H1 (cell line): ENCODE measurements at regions not wholly inside any gene's neighbourhood (a gene's known extent, or its start where the extent isn't known, plus 50 kb on each side); places are given as distances from the start of the nearest gene placed in this dataset.

ENCODE experiments used
- CTCF ChIA-PET: fragments of 300-600 bp; sonication (Branson Sonifier 250); formaldehyde crosslinking; loops from one replicate; lab custom pipeline; 2021; ENCODE audit not compliant: partially characterized antibody; lab: Charles Lee
- POLR2A ChIA-PET: fragments of 300-600 bp; sonication (Branson Sonifier 250); formaldehyde crosslinking; loops from one replicate; lab custom pipeline; 2021; ENCODE audit warnings: inconsistent platforms; ENCODE audit not compliant: partially characterized antibody; lab: Charles Lee
- DNase-seq, 2 experiments: peaks; one replicate each; pipeline versions ENCODE4 v3.0.0 to v3.0.0-alpha.2; 2010 to 2022; ENCODE audit warnings: low spot score in 2 of 2, low read depth in 1 of 2, mixed read lengths in 1 of 2
- FAIRE-seq: peaks from 2 replicates; lab custom pipeline; 2011; peaks lifted over from hg19 to GRCh38; lab: Jason Lieb, UNC
- H2AFZ ChIP-seq: 2 replicates; pipeline ENCODE4 v1.8.1; 2012; ENCODE audit warnings: low read length, inconsistent platforms
- H2AK5ac ChIP-seq: 2 replicates; pipeline ENCODE4 v1.6.1; 2013; ENCODE audit warnings: low read depth, low read length
- H2BK120ac ChIP-seq: replicated peaks from 2 replicates; pipeline ENCODE3; 2013; ENCODE audit warnings: low read depth, low read length, inconsistent platforms
- H2BK12ac ChIP-seq: 2 replicates; pipeline ENCODE4 v1.6.1; 2013; ENCODE audit warnings: low read depth, low read length
- H2BK15ac ChIP-seq: 2 replicates; pipeline ENCODE4 v1.6.1; 2013; ENCODE audit warnings: low read length
- H2BK20ac ChIP-seq: 2 replicates; pipeline ENCODE4 v1.6.1; 2013; ENCODE audit warnings: low read length
- H2BK5ac ChIP-seq: 2 replicates; pipeline ENCODE4 v1.6.1; 2013; ENCODE audit warnings: low read depth, low read length
- H3K14ac ChIP-seq: 2 replicates; pipeline ENCODE4 v1.6.1; 2013; ENCODE audit warnings: inconsistent platforms; ENCODE audit not compliant: insufficient read length
- H3K18ac ChIP-seq: 2 replicates; pipeline ENCODE4 v1.6.1; 2013; ENCODE audit warnings: low read length; ENCODE audit errors: extremely low read depth
- H3K23ac ChIP-seq: 2 replicates; pipeline ENCODE4 v1.6.1; 2013; ENCODE audit warnings: inconsistent platforms; ENCODE audit not compliant: insufficient read length
- H3K23me2 ChIP-seq: 2 replicates; pipeline ENCODE4 v1.6.1; 2013; ENCODE audit warnings: low read depth, low read length
- H3K27ac ChIP-seq: 2 replicates; pipeline ENCODE4 v1.6.1; 2011; ENCODE audit warnings: low read depth, low read length, inconsistent platforms
- H3K27me3 ChIP-seq, 4 experiments: replicated peaks in 1 of 4; 1 replicate in 1 of 4; 2 replicates in 3 of 4; pipeline versions ENCODE4 v1.6.1 to v1.8.1; 2011 to 2013; ENCODE audit warnings: low read length in 3 of 4, mild to moderate bottlenecking in 3 of 4, inconsistent platforms in 2 of 4, mixed read lengths in 2 of 4, moderate library complexity in 1 of 4; ENCODE audit not compliant: control insufficient read depth in 3 of 4, insufficient read depth in 3 of 4; ENCODE audit errors: extremely low read depth in 1 of 4
- H3K36me3 ChIP-seq, 4 experiments: 2 replicates each; pipeline versions ENCODE4 v1.6.1 to v1.8.1; 2011 to 2013; ENCODE audit warnings: mild to moderate bottlenecking in 4 of 4, low read length in 3 of 4, moderate library complexity in 2 of 4, control low read depth in 1 of 4, inconsistent platforms in 1 of 4; ENCODE audit not compliant: insufficient read depth in 4 of 4, control insufficient read depth in 2 of 4
- H3K4ac ChIP-seq: replicated peaks from 2 replicates; pipeline ENCODE3; 2013; ENCODE audit warnings: low read length, low read depth, mixed read lengths, inconsistent platforms; ENCODE audit not compliant: insufficient read length
- H3K4me1 ChIP-seq, 4 experiments: replicated peaks in 1 of 4; 1 replicate in 1 of 4; 2 replicates in 3 of 4; pipeline versions ENCODE4 v1.6.1 to v1.8.1; 2011 to 2013; ENCODE audit warnings: low read length in 3 of 4, inconsistent platforms in 2 of 4, mixed read lengths in 1 of 4; ENCODE audit not compliant: insufficient read depth in 4 of 4, control insufficient read depth in 3 of 4
- H3K4me2 ChIP-seq, 2 experiments: 2 replicates each; pipeline versions ENCODE4 v1.6.1 to v1.8.1; 2011 to 2013; ENCODE audit warnings: low read depth in 2 of 2, low read length in 2 of 2, control low read depth in 1 of 2, inconsistent platforms in 1 of 2, mild to moderate bottlenecking in 1 of 2; ENCODE audit not compliant: insufficient read depth in 1 of 2
- H3K4me3 ChIP-seq, 4 experiments: fragments of 200-600, 300-600 bp in 1 of 4; sonication (generic), shearing (Covaris generic), sonication (Bioruptor Twin) in 1 of 4; 2 replicates each; pipeline versions ENCODE4 v1.5.1 to v1.8.1; 2011 to 2016; ENCODE audit warnings: low read length in 4 of 4, low read depth in 3 of 4, control low read depth in 2 of 4, inconsistent platforms in 2 of 4, mild to moderate bottlenecking in 2 of 4, mixed read lengths in 1 of 4, moderate library complexity in 1 of 4; ENCODE audit not compliant: insufficient read depth in 2 of 4; ENCODE audit errors: extremely low read depth in 1 of 4
- H3K56ac ChIP-seq: replicated peaks from 2 replicates; pipeline ENCODE3; 2013; ENCODE audit warnings: low read depth, mild to moderate bottlenecking, mixed read lengths, low read length, inconsistent platforms; ENCODE audit not compliant: insufficient read length
- H3K79me1 ChIP-seq: 2 replicates; pipeline ENCODE4 v1.6.1; 2013; ENCODE audit warnings: low read depth, low read length, control low read depth
- H3K79me2 ChIP-seq, 2 experiments: 2 replicates each; pipeline versions ENCODE4 v1.6.1 to v1.8.1; 2012 to 2013; ENCODE audit warnings: low read length in 2 of 2, mild to moderate bottlenecking in 2 of 2, inconsistent platforms in 1 of 2; ENCODE audit not compliant: insufficient read depth in 2 of 2, control insufficient read depth in 1 of 2
- H3K9ac ChIP-seq, 4 experiments: replicated peaks in 1 of 4; 1 replicate in 1 of 4; 2 replicates in 3 of 4; pipeline versions ENCODE4 v1.6.1 to v1.8.1; 2011 to 2013; ENCODE audit warnings: low read depth in 3 of 4, low read length in 3 of 4, control low read depth in 2 of 4, mild to moderate bottlenecking in 2 of 4, moderate library complexity in 2 of 4, inconsistent platforms in 1 of 4; ENCODE audit errors: extremely low read depth in 1 of 4
- H3K9me3 ChIP-seq, 2 experiments: 2 replicates each; pipeline versions ENCODE4 v1.6.1 to v1.8.1; 2012 to 2013; ENCODE audit warnings: mild to moderate bottlenecking in 2 of 2, moderate library complexity in 2 of 2, control low read depth in 1 of 2, inconsistent platforms in 1 of 2, low read depth in 1 of 2, low read length in 1 of 2, mixed read lengths in 1 of 2; ENCODE audit not compliant: insufficient read depth in 2 of 2
- H4K20me1 ChIP-seq, 2 experiments: replicated peaks in 1 of 2; 2 replicates each; pipeline versions ENCODE3 to v1.8.1; 2011 to 2013; ENCODE audit warnings: inconsistent platforms in 2 of 2, low read length in 2 of 2, mild to moderate bottlenecking in 1 of 2; ENCODE audit not compliant: insufficient read depth in 2 of 2, control insufficient read depth in 1 of 2
- H4K5ac ChIP-seq: 2 replicates; pipeline ENCODE4 v1.6.1; 2013; ENCODE audit warnings: low read length, low read depth, mixed read lengths, inconsistent platforms; ENCODE audit not compliant: insufficient read length
- H4K8ac ChIP-seq: 2 replicates; pipeline ENCODE4 v1.8.0; 2013; ENCODE audit warnings: mild to moderate bottlenecking, moderate library complexity, low read length, inconsistent platforms; ENCODE audit not compliant: insufficient read depth; ENCODE audit errors: extremely low read depth
- H4K91ac ChIP-seq: replicated peaks from 2 replicates; pipeline ENCODE3; 2013; ENCODE audit warnings: low read length, mixed read lengths, inconsistent platforms; ENCODE audit not compliant: insufficient read length
- BCL11A ChIP-seq, 2 experiments: IDR thresholded peaks; one replicate each; pipeline ENCODE4 v1.6.1; 2011; ENCODE audit warnings: low read depth in 2 of 2, low read length in 2 of 2, mild to moderate bottlenecking in 2 of 2
- EZH2 ChIP-seq: fragments of 200-600 bp; sonication (generic); IDR thresholded peaks from 2 replicates; pipeline ENCODE4 v1.7.1; 2012; ENCODE audit warnings: low read depth, mild to moderate bottlenecking, moderate library complexity, low read length, inconsistent platforms; ENCODE audit not compliant: severe bottlenecking
- HDAC2 ChIP-seq, 2 experiments: fragments of 300-600 bp in 1 of 2; sonication (generic) in 1 of 2; IDR thresholded peaks; 2 replicates each; pipeline ENCODE4 v1.6.1; 2011 to 2012; ENCODE audit warnings: low read depth in 2 of 2, low read length in 2 of 2, mild to moderate bottlenecking in 2 of 2, moderate library complexity in 2 of 2, borderline replicate concordance in 1 of 2, inconsistent platforms in 1 of 2
- JUND ChIP-seq: IDR thresholded peaks from 2 replicates; pipeline ENCODE4 v1.6.1; 2011; ENCODE audit warnings: mild to moderate bottlenecking, improper control_type of control experiment, low read length
- KDM1A ChIP-seq: fragments of 200-600, 300-600 bp; sonication (generic); IDR thresholded peaks from 2 replicates; pipeline ENCODE4 v1.7.1; 2016; ENCODE audit warnings: mild to moderate bottlenecking, low read length, borderline replicate concordance
- MAFK ChIP-seq: IDR thresholded peaks from 2 replicates; pipeline ENCODE4 v1.6.1; 2012; ENCODE audit warnings: low read depth, mild to moderate bottlenecking, improper control_type of control experiment, low read length
- RAD21 ChIP-seq, 2 experiments: IDR thresholded peaks in 1 of 2; conservative IDR thresholded peaks in 1 of 2; 2 replicates each; pipeline ENCODE4 v1.6.1; 2011; ENCODE audit warnings: low read depth in 2 of 2, low read length in 2 of 2, improper control_type of control experiment in 1 of 2, inconsistent platforms in 1 of 2, mild to moderate bottlenecking in 1 of 2, moderate library complexity in 1 of 2
- SIX5 ChIP-seq: IDR thresholded peaks from 2 replicates; pipeline ENCODE4 v1.6.1; 2011; ENCODE audit warnings: mild to moderate bottlenecking, low read depth, low read length
- SP2 ChIP-seq: IDR thresholded peaks from 2 replicates; pipeline ENCODE4 v1.6.1; 2012; ENCODE audit warnings: mild to moderate bottlenecking, low read length, inconsistent platforms
- SRF ChIP-seq: IDR thresholded peaks from 2 replicates; pipeline ENCODE4 v1.6.1; 2011; ENCODE audit warnings: mild to moderate bottlenecking, low read depth, low read length, moderate library complexity
- SUZ12 ChIP-seq: fragments of 200-600 bp; sonication (generic); IDR thresholded peaks from 2 replicates; pipeline ENCODE4 v1.6.1; 2012; ENCODE audit warnings: mild to moderate bottlenecking, inconsistent platforms, low read length, moderate library complexity, mixed read lengths
- TAF7 ChIP-seq: optimal IDR thresholded peaks from 2 replicates; pipeline ENCODE3; 2011; ENCODE audit warnings: low read depth, mild to moderate bottlenecking, inconsistent platforms, low read length, moderate library complexity, borderline replicate concordance
- TF ChIP-seq, protein P1 (sequence below): IDR thresholded peaks from 2 replicates; pipeline ENCODE4 v1.6.1; 2011; ENCODE audit warnings: low read length, improper control_type of control experiment
- TF ChIP-seq, protein P2 (sequence below): IDR thresholded peaks from 2 replicates; pipeline ENCODE4 v1.6.1; 2011; ENCODE audit warnings: low read depth, mild to moderate bottlenecking, low read length; ENCODE audit not compliant: insufficient read depth

DNA sequence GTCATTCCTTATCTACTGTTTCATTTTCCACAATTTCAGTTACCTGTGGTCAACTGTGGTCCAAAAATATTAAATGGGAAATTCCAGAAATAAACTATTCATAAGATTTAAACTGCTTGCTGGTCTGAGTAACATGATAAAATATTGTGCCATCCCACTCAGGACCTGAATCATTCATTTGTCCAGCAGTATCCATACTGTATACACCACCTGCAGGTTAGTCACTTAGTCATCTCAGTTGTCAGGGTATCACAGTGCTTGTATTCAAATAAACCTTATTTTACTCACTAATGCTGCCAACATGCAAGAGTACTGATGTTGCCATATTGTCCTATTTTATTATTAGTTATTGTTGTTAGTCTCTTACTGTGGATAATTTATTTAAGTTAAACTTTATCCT is 139.7 kb downstream of the FBXO4 start:
- Histone ChIP-seq H3K18ac (no peak overlapping the region), H3K23me2 (no peaks in the 10 kb centered on the region), H3K36me3 (no peaks in the 10 kb centered on the region), H4K8ac (no peak overlapping the region), H3K9ac (no peak overlapping the region), H2BK20ac (no peak overlapping the region), H3K79me1 (no peaks in the 10 kb centered on the region), H3K9me3 (no peaks in the 10 kb centered on the region), H3K27ac (no peak overlapping the region), H3K4ac (no peak overlapping the region), H2AFZ (no peak overlapping the region), H4K20me1 (no peaks in the 10 kb centered on the region), H3K23ac (no peak overlapping the region), H3K56ac (no peak overlapping the region), H3K4me1 (no peaks in the 10 kb centered on the region), H4K5ac (no peak overlapping the region), H2BK120ac (no peak overlapping the region), H4K91ac (no peak overlapping the region), H3K79me2 (no peaks in the 10 kb centered on the region), H3K4me3 (no peak overlapping the region), H2BK15ac (no peak overlapping the region), H2BK12ac (no peak overlapping the region), H3K27me3 (no peaks in the 10 kb centered on the region), H3K4me2 (no peak overlapping the region), H2AK5ac (no peak overlapping the region), H2BK5ac (no peak overlapping the region), H3K14ac (no peak overlapping the region)
- POLR2A ChIA-PET: no interaction called here
- FAIRE-seq: no peak
- CTCF ChIA-PET: interaction anchor here (4.0 kb wide), 1 partner anchor 8 kb away, joined by 37 read pairs; no protein-coding TSS in a partner anchor
- DNase-seq: no peak
- TF ChIP-seq RAD21 (IDR thresholded peaks at IDR 0.05 in 1 of 2, conservative IDR thresholded peaks at IDR 0.05 in 1 of 2; ENCODE audit: low read depth in 2 of 2, low read length in 2 of 2) (no peak), KDM1A (no peak), BCL11A (IDR thresholded peaks at IDR 0.05; ENCODE audit: low read depth in 2 of 2, low read length in 2 of 2) (no peak), HDAC2 (IDR thresholded peaks at IDR 0.05; ENCODE audit: borderline replicate concordance in 1 of 2, low read depth in 2 of 2, low read length in 2 of 2) (no peak), MAFK (no peak), SUZ12 (no peak), SIX5 (no peak), SRF (no peak), JUND (no peak), EZH2 (no peak), TAF7 (no peak), SP2 (no peak)
- TF ChIP-seq, protein P1, sequence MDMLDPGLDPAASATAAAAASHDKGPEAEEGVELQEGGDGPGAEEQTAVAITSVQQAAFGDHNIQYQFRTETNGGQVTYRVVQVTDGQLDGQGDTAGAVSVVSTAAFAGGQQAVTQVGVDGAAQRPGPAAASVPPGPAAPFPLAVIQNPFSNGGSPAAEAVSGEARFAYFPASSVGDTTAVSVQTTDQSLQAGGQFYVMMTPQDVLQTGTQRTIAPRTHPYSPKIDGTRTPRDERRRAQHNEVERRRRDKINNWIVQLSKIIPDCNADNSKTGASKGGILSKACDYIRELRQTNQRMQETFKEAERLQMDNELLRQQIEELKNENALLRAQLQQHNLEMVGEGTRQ: no peak
- TF ChIP-seq, protein P2, sequence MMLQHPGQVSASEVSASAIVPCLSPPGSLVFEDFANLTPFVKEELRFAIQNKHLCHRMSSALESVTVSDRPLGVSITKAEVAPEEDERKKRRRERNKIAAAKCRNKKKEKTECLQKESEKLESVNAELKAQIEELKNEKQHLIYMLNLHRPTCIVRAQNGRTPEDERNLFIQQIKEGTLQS: no peak
